ENCODE measurements at regions not wholly inside any gene's neighbourhood (a gene's known extent, or its start where the extent isn't known, plus 50 kb on each side); places are given as distances from the start of the nearest gene placed in this dataset.

DNA sequence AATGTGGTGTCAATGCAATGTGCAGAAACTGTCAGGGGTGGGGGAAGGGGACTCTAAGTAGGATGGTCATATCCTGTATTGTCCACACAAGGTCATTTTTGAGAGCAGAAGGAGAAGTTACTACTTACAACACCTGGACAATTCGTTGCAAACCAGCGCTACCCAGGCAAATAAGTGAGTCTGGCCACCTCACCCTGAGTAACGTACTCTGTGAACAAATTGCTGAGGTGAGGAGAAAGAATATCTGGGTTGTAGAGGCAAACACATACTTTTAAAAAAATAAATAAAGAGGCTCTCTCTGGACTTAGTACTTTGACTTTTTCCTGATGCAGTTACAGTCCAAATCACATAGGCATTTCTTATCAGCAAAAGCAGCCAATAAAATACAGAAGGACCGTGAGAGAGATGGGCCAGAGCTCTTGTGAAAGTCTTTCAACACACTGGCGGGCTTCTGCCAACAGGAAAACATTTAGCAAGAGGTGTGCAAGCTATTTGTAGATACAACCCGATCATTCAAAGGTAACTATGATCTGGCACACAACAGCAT lies 268.2 kb upstream of the ID2 start:
- Histone ChIP-seq H2AFZ (ENCODE audit: low read depth, low read length) (no peak overlapping the region), H3K9me3 (ENCODE audit: low read length) (no peaks in the 10 kb centered on the region), H4K20me1 (ENCODE audit: insufficient read depth) (no peaks in the 10 kb centered on the region), H3K9me2 (ENCODE audit: insufficient read depth, low read length) (no peaks in the 10 kb centered on the region), H3K9ac (ENCODE audit: low read length) (no peak overlapping the region), H3K79me2 (replicated peaks; ENCODE audit: insufficient read depth, low read length) (no peaks in the 10 kb centered on the region), H3F3A (ENCODE audit: insufficient read depth, low read length, poor library complexity, severe bottlenecking) (no peaks in the 10 kb centered on the region), H3K27me3 (ENCODE audit: insufficient read depth, low read depth, low read length) (no peaks in the 10 kb centered on the region), H3K27ac (ENCODE audit: low read length) (no peak overlapping the region), H3K4me3 (ENCODE audit: low read length) (no peak overlapping the region), H3K36me3 (ENCODE audit: insufficient read depth, low read length) (no peaks in the 10 kb centered on the region), H3K4me2 (ENCODE audit: low read length) (no peak overlapping the region)
- TF ChIP-seq TAF1 (IDR thresholded peaks at IDR 0.05; ENCODE audit: low read depth) = no peak
- TF ChIP-seq, protein P1, sequence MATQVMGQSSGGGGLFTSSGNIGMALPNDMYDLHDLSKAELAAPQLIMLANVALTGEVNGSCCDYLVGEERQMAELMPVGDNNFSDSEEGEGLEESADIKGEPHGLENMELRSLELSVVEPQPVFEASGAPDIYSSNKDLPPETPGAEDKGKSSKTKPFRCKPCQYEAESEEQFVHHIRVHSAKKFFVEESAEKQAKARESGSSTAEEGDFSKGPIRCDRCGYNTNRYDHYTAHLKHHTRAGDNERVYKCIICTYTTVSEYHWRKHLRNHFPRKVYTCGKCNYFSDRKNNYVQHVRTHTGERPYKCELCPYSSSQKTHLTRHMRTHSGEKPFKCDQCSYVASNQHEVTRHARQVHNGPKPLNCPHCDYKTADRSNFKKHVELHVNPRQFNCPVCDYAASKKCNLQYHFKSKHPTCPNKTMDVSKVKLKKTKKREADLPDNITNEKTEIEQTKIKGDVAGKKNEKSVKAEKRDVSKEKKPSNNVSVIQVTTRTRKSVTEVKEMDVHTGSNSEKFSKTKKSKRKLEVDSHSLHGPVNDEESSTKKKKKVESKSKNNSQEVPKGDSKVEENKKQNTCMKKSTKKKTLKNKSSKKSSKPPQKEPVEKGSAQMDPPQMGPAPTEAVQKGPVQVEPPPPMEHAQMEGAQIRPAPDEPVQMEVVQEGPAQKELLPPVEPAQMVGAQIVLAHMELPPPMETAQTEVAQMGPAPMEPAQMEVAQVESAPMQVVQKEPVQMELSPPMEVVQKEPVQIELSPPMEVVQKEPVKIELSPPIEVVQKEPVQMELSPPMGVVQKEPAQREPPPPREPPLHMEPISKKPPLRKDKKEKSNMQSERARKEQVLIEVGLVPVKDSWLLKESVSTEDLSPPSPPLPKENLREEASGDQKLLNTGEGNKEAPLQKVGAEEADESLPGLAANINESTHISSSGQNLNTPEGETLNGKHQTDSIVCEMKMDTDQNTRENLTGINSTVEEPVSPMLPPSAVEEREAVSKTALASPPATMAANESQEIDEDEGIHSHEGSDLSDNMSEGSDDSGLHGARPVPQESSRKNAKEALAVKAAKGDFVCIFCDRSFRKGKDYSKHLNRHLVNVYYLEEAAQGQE (IDR thresholded peaks at IDR 0.05; ENCODE audit: borderline replicate concordance) = no peak
- no peak for TF ChIP-seq RAD21 (conservative IDR thresholded peaks at IDR 0.05)
- TF ChIP-seq SMC3 (conservative IDR thresholded peaks at IDR 0.05; ENCODE audit: poor library complexity) = no peak

DNA sequence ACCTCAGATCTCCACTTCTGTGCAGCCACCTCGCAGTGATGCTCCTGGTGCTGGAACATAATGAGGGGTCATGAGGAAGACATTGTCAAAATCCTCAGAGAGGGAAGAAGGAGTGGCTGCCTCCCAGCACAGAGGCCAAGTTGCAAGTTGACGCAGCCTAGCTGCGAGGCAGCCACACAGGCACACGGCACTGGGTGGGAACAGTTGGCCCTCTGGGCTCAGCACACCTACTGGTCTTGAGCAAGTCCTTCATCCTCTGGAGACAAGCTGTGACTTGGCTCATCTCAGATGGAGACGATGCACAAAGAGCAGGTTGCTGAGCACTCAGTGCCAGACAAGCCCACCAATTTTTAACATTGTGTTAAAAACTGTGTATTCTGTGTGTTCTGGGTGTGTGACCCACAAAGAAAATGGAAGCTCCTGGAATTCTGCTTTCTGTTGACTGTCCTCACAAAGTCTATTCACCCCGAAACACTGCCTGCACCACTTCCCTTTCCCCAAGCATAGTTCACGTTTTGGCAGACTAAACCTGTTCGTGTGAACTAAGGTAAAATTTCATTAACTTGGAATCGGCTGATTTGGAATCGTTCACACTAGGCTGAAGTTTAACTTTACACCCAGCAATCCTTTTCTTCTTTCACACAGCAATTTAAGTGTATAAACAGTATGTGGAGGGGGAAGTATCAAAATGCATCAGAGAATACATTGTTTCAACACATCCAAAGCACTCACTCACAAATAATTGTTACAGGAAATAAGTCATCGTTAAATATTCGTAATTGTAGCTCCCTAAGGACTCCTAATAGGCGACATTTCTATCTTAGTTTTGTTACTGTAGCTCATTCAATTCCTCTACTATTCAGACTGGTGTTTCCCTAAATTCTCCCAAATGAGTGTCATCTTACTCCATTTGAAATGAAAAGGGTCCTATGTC lies 266.6 kb upstream of the ID2 start:
- Histone ChIP-seq H3K4me3 (ENCODE audit: low read length) (no peak overlapping the region), H3F3A (ENCODE audit: insufficient read depth, low read length, poor library complexity, severe bottlenecking) (no peaks in the 10 kb centered on the region), H3K27ac (ENCODE audit: low read length) (no peak overlapping the region), H3K4me2 (ENCODE audit: low read length) (no peak overlapping the region), H3K36me3 (ENCODE audit: insufficient read depth, low read length) (no peaks in the 10 kb centered on the region), H3K79me2 (replicated peaks; ENCODE audit: insufficient read depth, low read length) (no peaks in the 10 kb centered on the region), H4K20me1 (ENCODE audit: insufficient read depth) (no peaks in the 10 kb centered on the region), H2AFZ (ENCODE audit: low read depth, low read length) (no peak overlapping the region), H3K9me2 (ENCODE audit: insufficient read depth, low read length) (no peaks in the 10 kb centered on the region), H3K9ac (ENCODE audit: low read length) (no peak overlapping the region), H3K27me3 (ENCODE audit: insufficient read depth, low read depth, low read length) (no peaks in the 10 kb centered on the region), H3K9me3 (ENCODE audit: low read length) (no peaks in the 10 kb centered on the region)
- no peak for TF ChIP-seq EZH2 (IDR thresholded peaks at IDR 0.05; ENCODE audit: borderline replicate concordance, insufficient read depth, low read length, poor library complexity, severe bottlenecking)
- TF ChIP-seq EP300 (conservative IDR thresholded peaks at IDR 0.05; ENCODE audit: poor library complexity, severe bottlenecking) = no peak
- no peak for TF ChIP-seq POLR2AphosphoS5 (IDR thresholded peaks at IDR 0.05)
- no peak for TF ChIP-seq TAF1 (IDR thresholded peaks at IDR 0.05; ENCODE audit: low read depth)
- TF ChIP-seq, protein P1 (IDR thresholded peaks at IDR 0.05; ENCODE audit: borderline replicate concordance) = no peak
- TF ChIP-seq RAD21 (conservative IDR thresholded peaks at IDR 0.05) = no peak
- no peak for TF ChIP-seq MXI1 (conservative IDR thresholded peaks at IDR 0.05; ENCODE audit: poor library complexity, severe bottlenecking)
- TF ChIP-seq, protein P2, sequence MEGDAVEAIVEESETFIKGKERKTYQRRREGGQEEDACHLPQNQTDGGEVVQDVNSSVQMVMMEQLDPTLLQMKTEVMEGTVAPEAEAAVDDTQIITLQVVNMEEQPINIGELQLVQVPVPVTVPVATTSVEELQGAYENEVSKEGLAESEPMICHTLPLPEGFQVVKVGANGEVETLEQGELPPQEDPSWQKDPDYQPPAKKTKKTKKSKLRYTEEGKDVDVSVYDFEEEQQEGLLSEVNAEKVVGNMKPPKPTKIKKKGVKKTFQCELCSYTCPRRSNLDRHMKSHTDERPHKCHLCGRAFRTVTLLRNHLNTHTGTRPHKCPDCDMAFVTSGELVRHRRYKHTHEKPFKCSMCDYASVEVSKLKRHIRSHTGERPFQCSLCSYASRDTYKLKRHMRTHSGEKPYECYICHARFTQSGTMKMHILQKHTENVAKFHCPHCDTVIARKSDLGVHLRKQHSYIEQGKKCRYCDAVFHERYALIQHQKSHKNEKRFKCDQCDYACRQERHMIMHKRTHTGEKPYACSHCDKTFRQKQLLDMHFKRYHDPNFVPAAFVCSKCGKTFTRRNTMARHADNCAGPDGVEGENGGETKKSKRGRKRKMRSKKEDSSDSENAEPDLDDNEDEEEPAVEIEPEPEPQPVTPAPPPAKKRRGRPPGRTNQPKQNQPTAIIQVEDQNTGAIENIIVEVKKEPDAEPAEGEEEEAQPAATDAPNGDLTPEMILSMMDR (IDR thresholded peaks at IDR 0.05; ENCODE audit: poor library complexity, severe bottlenecking) = no peak
- TF ChIP-seq SMC3 (conservative IDR thresholded peaks at IDR 0.05; ENCODE audit: poor library complexity) = no peak

Measured in neural cell (in vitro differentiated cells).